ENCODE measurements at regions not wholly inside any gene's neighbourhood (a gene's known extent, or its start where the extent isn't known, plus 50 kb on each side); places are given as distances from the start of the nearest gene placed in this dataset.

DNA sequence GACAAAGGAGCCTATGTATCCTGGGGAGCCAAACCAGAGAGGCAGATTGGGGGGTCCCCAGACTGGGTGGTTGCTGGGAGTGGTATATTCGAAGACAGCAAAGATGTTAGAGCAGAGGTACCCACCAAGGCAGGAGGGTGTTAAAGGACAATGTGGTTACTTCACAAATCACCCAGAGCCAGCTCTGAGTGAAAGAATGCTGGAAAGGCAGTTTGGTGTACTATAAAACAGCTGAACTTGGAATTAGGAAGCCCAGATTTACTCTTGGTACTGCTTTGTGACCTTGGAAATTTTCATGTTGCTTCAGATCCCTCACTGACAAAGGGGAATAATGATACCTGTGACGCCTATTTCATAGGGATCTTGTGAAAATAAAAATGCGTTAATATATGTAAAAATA is 121.6 kb downstream of the CD164 start:
- no peak for TF ChIP-seq POLR2AphosphoS5 (IDR thresholded peaks at IDR 0.05; ENCODE audit: low read depth, low read length)
- no peak for TF ChIP-seq PAX5 (IDR thresholded peaks at IDR 0.05; ENCODE audit: insufficient read depth, low read length, severe bottlenecking)
- TF ChIP-seq SPI1 (IDR thresholded peaks at IDR 0.05; ENCODE audit: low read depth, low read length), result no peak

Data from GM12891 (cell line).